Hepatocyte (in vitro differentiated cells): ENCODE measurements at regions not wholly inside any gene's neighbourhood (a gene's known extent, or its start where the extent isn't known, plus 50 kb on each side); places are given as distances from the start of the nearest gene placed in this dataset.

Experiments used
- EZH2 ChIP-seq: fragments of 200-600 bp; sonication (generic); IDR thresholded peaks from 2 replicates; pipeline ENCODE4 v1.6.1; 2016; ENCODE audit warnings: antibody characterized with exemption, mild to moderate bottlenecking, borderline replicate concordance
- EZH2phosphoT487 ChIP-seq: fragments of 200-600 bp; sonication (generic); IDR thresholded peaks from one replicate; pipeline ENCODE4 v1.6.1; 2018; ENCODE audit warnings: antibody characterized with exemption, mild to moderate bottlenecking, low read depth, moderate library complexity; ENCODE audit not compliant: unreplicated experiment, severe bottlenecking
- TF ChIP-seq, protein P1 (sequence below): fragments of 200-600 bp; sonication (generic); IDR thresholded peaks from 2 replicates; pipeline ENCODE4 v1.5.1; 2016; ENCODE audit warnings: antibody characterized with exemption, mild to moderate bottlenecking; ENCODE audit not compliant: poor library complexity

GRCh38 chr14:80427101-80427500 lies 215.8 kb upstream of the DIO2 start:
- TF ChIP-seq, protein P1, sequence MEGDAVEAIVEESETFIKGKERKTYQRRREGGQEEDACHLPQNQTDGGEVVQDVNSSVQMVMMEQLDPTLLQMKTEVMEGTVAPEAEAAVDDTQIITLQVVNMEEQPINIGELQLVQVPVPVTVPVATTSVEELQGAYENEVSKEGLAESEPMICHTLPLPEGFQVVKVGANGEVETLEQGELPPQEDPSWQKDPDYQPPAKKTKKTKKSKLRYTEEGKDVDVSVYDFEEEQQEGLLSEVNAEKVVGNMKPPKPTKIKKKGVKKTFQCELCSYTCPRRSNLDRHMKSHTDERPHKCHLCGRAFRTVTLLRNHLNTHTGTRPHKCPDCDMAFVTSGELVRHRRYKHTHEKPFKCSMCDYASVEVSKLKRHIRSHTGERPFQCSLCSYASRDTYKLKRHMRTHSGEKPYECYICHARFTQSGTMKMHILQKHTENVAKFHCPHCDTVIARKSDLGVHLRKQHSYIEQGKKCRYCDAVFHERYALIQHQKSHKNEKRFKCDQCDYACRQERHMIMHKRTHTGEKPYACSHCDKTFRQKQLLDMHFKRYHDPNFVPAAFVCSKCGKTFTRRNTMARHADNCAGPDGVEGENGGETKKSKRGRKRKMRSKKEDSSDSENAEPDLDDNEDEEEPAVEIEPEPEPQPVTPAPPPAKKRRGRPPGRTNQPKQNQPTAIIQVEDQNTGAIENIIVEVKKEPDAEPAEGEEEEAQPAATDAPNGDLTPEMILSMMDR = no peak
- TF ChIP-seq EZH2 (no peak), EZH2phosphoT487 (no peak)
